Fibroblast of pulmonary artery (primary cell): ENCODE measurements at regions not wholly inside any gene's neighbourhood (a gene's known extent, or its start where the extent isn't known, plus 50 kb on each side); places are given as distances from the start of the nearest gene placed in this dataset.
A peak's percentile ranks its signal among the peaks of the same experiment; 100 is the strongest.

ENCODE experiments used
- DNase-seq: peaks from one replicate; pipeline ENCODE4 v3.0.0-alpha.2; 2010; ENCODE audit warnings: low read depth
- H3K4me3 ChIP-seq: replicated peaks from 2 replicates; pipeline ENCODE4 v1.5.1; 2011; ENCODE audit warnings: low read depth, mild to moderate bottlenecking, control low read depth, low read length, moderate library complexity
- TF ChIP-seq, protein P1 (sequence below): IDR thresholded peaks from 2 replicates; pipeline ENCODE4 v1.5.1; 2011; ENCODE audit warnings: mild to moderate bottlenecking, control low read depth, low read length, inconsistent platforms; ENCODE audit errors: missing control alignments

DNA sequence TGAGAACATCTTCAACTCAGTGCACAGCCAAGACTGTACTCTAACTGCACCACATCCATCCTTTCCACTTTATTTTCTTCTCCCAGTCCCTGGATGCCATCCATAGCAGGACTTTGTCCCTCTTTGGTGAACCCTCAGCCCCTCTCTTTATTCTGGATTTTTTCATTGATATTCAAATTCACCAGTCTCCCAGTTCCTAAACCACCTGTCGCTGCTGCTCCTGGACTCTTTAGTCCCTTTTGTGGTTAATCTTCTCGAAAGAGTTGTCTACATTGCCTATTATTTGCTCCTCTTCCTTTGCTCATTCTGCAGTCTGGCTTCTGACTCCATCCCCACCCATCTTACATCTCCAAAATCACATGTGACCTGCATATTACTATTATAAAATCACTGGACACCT, 59.4 kb upstream of the ZSWIM6 start:
- H3K4me3 ChIP-seq: no peak overlapping the region
- TF ChIP-seq, protein P1, sequence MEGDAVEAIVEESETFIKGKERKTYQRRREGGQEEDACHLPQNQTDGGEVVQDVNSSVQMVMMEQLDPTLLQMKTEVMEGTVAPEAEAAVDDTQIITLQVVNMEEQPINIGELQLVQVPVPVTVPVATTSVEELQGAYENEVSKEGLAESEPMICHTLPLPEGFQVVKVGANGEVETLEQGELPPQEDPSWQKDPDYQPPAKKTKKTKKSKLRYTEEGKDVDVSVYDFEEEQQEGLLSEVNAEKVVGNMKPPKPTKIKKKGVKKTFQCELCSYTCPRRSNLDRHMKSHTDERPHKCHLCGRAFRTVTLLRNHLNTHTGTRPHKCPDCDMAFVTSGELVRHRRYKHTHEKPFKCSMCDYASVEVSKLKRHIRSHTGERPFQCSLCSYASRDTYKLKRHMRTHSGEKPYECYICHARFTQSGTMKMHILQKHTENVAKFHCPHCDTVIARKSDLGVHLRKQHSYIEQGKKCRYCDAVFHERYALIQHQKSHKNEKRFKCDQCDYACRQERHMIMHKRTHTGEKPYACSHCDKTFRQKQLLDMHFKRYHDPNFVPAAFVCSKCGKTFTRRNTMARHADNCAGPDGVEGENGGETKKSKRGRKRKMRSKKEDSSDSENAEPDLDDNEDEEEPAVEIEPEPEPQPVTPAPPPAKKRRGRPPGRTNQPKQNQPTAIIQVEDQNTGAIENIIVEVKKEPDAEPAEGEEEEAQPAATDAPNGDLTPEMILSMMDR: no peak
- no peak for DNase-seq

DNA sequence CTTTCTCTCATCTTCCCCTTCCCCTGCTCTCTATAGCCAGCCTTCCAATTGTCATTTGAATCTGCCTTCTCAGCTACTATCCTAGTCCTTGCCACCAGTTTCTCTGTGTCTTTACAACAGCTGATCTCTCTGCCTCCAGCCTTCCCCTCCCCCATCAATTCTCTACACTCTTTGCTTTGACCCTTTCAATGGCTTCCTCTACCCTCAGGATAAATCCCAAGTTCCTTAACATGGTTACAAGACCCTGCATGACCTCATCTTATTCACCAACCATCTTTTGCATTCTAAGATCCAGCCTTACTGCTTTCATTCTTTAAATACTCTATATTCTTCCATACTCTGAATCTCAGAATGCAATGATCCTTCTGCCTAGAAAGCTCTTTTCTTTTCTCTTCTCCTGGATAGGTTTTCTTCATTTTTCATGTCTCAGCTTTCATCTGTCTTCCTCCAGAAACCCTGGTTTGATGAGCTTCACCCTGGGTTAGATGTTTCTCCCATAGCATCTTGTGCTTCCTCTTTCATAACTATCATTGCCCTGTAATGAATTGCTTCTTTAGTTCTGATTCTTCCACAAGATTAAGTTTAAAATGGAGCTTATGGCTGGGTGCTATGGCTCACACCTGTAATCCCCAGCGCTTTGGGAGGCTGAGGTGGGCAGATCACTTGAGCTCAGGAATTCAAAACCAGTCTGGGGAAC, 58.6 kb upstream of the ZSWIM6 start:
- TF ChIP-seq, protein P1: no peak
- H3K4me3 ChIP-seq: no peak overlapping the region
- DNase-seq: no peak

DNA sequence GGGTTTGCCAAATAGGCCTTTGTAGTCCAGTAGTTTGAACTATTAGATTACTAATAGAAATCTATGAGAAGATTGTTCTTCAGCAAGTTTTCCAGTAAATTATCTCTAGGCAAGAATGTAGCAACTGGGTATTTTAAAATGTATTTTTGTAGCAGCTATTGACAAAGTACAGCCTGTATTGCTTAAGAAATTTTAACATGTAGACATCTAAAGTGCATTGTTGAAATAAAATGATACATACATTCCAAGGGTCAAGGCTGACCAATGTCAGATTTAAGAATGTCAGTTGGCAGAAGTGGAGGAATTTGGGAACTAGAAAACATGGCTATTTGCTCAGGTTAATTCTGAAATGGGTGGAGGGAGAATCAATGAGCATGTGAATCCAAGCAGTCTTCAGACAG, 57.5 kb upstream of the ZSWIM6 start:
- TF ChIP-seq, protein P1: no peak
- DNase-seq: peak; percentile 65
- no peak overlapping the region for H3K4me3 ChIP-seq

DNA sequence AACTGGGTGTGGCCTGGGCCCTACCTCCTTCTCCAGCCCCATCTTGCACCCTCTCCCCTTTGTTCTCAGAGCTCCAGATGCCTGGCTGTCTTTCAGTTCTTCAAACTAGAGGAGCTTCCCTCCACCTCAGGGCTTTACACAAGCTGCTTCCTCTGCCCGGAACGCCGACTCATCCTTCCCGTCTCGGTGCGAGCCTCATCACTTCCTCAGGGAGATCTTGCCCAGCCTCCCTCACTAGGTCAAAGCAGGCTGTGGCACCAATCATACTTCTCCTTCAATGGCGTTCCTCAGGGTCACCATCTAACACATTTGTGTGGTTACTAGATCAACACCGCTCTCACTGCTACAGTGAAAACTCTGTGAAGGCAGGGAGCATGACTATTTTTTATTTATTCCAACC, 56.2 kb upstream of the ZSWIM6 start:
- DNase-seq: peak; percentile 71
- H3K4me3 ChIP-seq: no peak overlapping the region
- TF ChIP-seq, protein P1: no peak

DNA sequence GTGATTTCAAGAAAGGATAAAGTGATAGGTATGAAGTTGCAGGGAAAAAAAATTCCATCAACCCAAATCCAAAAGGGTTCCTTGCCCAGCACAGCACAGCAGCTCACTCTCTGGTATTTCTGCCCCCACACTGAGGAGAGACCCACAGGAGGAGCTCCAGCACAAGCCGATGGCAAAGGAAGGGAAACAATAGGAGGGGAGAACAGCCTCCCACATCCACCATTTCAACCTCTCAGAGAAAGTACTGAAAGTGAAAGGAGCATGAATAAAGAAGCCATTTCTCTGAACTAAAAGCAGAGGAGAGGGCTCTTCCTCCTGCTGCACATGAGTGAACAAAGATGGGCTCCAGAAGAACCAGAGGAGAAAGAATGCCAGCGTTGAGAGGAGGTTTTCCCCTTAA, 54.9 kb upstream of the ZSWIM6 start:
- H3K4me3 ChIP-seq: peak overlapping the region; percentile 2
- peak; percentile 76 for DNase-seq
- TF ChIP-seq, protein P1: peak; percentile 53

DNA sequence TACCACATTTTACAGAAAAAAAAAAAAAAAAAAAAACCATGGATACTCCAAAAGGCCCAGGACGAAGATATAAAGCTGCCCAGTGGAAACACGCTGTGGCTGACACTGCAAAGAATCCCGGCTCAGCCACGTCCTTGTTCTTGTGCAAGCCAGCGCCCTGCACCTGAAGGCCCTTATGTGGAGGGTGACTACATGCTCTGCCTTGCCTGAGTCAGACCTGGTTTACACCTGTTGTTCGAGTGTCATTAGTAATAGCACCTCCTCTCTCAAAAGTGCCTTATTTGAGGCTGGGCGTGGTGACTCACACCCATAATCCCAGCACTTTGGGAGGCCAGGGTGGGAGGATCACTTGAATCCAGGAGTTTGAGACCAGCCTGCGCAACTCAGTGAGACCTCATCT, 54.3 kb upstream of the ZSWIM6 start:
- DNase-seq: no peak
- TF ChIP-seq, protein P1: no peak
- H3K4me3 ChIP-seq: no peak overlapping the region

DNA sequence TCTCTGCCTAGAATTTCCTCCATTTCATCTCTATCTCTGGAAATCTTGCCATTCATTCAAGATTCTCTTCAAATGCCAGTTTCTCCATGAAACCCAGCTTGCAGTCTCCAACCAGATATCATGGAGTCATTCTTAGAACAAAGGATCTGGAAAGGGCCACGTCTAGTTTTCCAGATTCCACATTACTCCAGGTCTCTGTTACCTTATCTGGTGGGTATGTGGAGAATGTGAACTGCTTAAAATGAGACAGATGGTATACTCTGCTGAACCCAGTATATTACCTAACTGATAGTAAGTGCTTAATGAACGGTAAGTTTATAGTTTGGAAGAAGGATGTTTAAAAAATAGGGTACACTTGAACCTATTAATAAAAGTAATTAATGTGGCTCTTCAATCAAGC, 52.3 kb upstream of the ZSWIM6 start:
- TF ChIP-seq, protein P1: no peak
- no peak for DNase-seq
- no peak overlapping the region for H3K4me3 ChIP-seq
